Kidney (tissue), 13 donors: ENCODE measurements at regions not wholly inside any gene's neighbourhood (a gene's known extent, or its start where the extent isn't known, plus 50 kb on each side); places are given as distances from the start of the nearest gene placed in this dataset.

ENCODE experiments used
- DNase-seq, 5 donors: peaks; one replicate each; pipeline ENCODE4 v3.0.0-alpha.2; 2013 to 2020
- FAIRE-seq: peaks from 2 replicates; lab custom pipeline; 2012; peaks lifted over from hg19 to GRCh38; lab: Jason Lieb, UNC
- H3K27ac ChIP-seq, 2 donors: one replicate each; pipeline ENCODE4 v1.7.0; 2013; ENCODE audit warnings: low read depth in 2 of 2, low read length in 2 of 2, inconsistent platforms in 1 of 2
- H3K27me3 ChIP-seq: one replicate; pipeline ENCODE4 v1.7.1; 2013; ENCODE audit warnings: low read length, inconsistent platforms; ENCODE audit not compliant: control insufficient read depth, insufficient read depth
- H3K36me3 ChIP-seq, 3 donors: one replicate each; pipeline versions ENCODE4 v1.7.0 to v1.7.1; 2013; ENCODE audit warnings: low read length in 3 of 3, control low read depth in 1 of 3, inconsistent platforms in 1 of 3; ENCODE audit not compliant: insufficient read depth in 3 of 3, control insufficient read depth in 2 of 3
- H3K4me1 ChIP-seq, 3 donors: one replicate each; pipeline versions ENCODE4 v1.7.0 to v1.7.1; 2013; ENCODE audit warnings: low read length in 3 of 3, inconsistent platforms in 1 of 3, low read depth in 1 of 3; ENCODE audit not compliant: control insufficient read depth in 2 of 3, insufficient read depth in 2 of 3
- H3K4me3 ChIP-seq, 3 donors: one replicate each; pipeline versions ENCODE4 v1.7.0 to v1.8.1; 2013; ENCODE audit warnings: low read length in 3 of 3, control low read depth in 1 of 3, inconsistent platforms in 1 of 3
- H3K9ac ChIP-seq, 3 donors: one replicate each; pipeline versions ENCODE4 v1.7.0 to v1.7.1; 2013; ENCODE audit warnings: low read length in 3 of 3, control low read depth in 1 of 3, inconsistent platforms in 1 of 3
- H3K9me3 ChIP-seq, 3 donors: one replicate each; pipeline versions ENCODE4 v1.7.0 to v1.7.1; 2013; ENCODE audit warnings: low read length in 3 of 3, control low read depth in 1 of 3, inconsistent platforms in 1 of 3; ENCODE audit not compliant: control insufficient read depth in 2 of 3, insufficient read depth in 1 of 3
- CTCF ChIP-seq: IDR thresholded peaks from 3 replicates; pipeline ENCODE4 v1.5.1; 2012; ENCODE audit warnings: mild to moderate bottlenecking, moderate library complexity, borderline replicate concordance; ENCODE audit not compliant: insufficient read depth; ENCODE audit errors: extremely low read depth
- intact Hi-C: fragments of 100-400 bp; cut with DNase I; formaldehyde crosslinking; loops from one replicate; pipeline ENCODE4 v1.11.1; 2022
- donor health status: control.
- donor health status: control.
- donor health status: control.
- donor health status: control.
- donor health status: control.
- donor health status: DM: yes; HTN: yes; CAD: no.
- donor health status: Normal renal cell carcinoma (clear cell type).

GRCh38 chr13:33490461-33491327 is 205.1 kb upstream of the STARD13 start:
- peak overlapping the region in 1 of 3 donors; percentile 3 for H3K4me3 ChIP-seq
- no peaks in the 10 kb centered on the region for H3K9me3 ChIP-seq
- peaks cover 0 to 9% (median 3%) of the 10 kb centered on the region in 3 donors for H3K4me1 ChIP-seq
- no peaks in the 10 kb centered on the region for H3K36me3 ChIP-seq
- H3K27me3 ChIP-seq = no peaks in the 10 kb centered on the region
- TF ChIP-seq CTCF = no peak
- H3K27ac ChIP-seq = no peak overlapping the region
- intact Hi-C loops = no loop called here
- FAIRE-seq = no peak
- no peak overlapping the region for H3K9ac ChIP-seq
- peak in 2 of 5 donors; percentile 13 to 54 for DNase-seq

GRCh38 chr13:33493672-33494365 is 208.3 kb upstream of the STARD13 start:
- Histone ChIP-seq H3K4me3 (no peak overlapping the region), H3K27me3 (no peaks in the 10 kb centered on the region), H3K27ac (peak overlapping the region in 1 of 2 donors; percentile 44), H3K4me1 (peaks cover 0 to 9% (median 3%) of the 10 kb centered on the region in 3 donors), H3K36me3 (no peaks in the 10 kb centered on the region), H3K9ac (no peak overlapping the region), H3K9me3 (no peaks in the 10 kb centered on the region)
- FAIRE-seq (no peak), DNase-seq (no peak)
- no peak for TF ChIP-seq CTCF
- intact Hi-C loops = no loop called here

GRCh38 chr13:33494596-33495204 is 209.1 kb upstream of the STARD13 start:
- Histone ChIP-seq H3K4me1 (peaks cover 0 to 9% (median 3%) of the 10 kb centered on the region in 3 donors), H3K9ac (no peak overlapping the region), H3K27me3 (no peaks in the 10 kb centered on the region), H3K27ac (peak overlapping the region in 1 of 2 donors; percentile 44), H3K9me3 (no peaks in the 10 kb centered on the region), H3K4me3 (no peak overlapping the region), H3K36me3 (no peaks in the 10 kb centered on the region)
- intact Hi-C loops = no loop called here
- FAIRE-seq = no peak
- no peak for TF ChIP-seq CTCF
- peak in 3 of 5 donors; percentile 50 to 92 (median 81) for DNase-seq
